ENCODE measurements at regions not wholly inside any gene's neighbourhood (a gene's known extent, or its start where the extent isn't known, plus 50 kb on each side); places are given as distances from the start of the nearest gene placed in this dataset.

- Mint-ChIP-seq H3K36me3 (ENCODE audit: low read depth) (no peaks in the 10 kb centered on the region), H3K27ac (peak overlapping the region; percentile 28), H3K9me3 (peaks cover 12% of the 10 kb centered on the region), H3K4me1 (peaks cover 37% of the 10 kb centered on the region), H3K4me3 (no peak overlapping the region), H3K27me3 (ENCODE audit: insufficient read depth) (no peaks in the 10 kb centered on the region)
- H3K27me3 ChIP-seq (ENCODE audit: control insufficient read depth, insufficient read depth, low read length, poor library complexity, severe bottlenecking), result no peaks in the 10 kb centered on the region
- H3K4me1 ChIP-seq (ENCODE audit: control insufficient read depth, insufficient read depth, low read length), result peaks cover 22% of the 10 kb centered on the region
- 34 to 36% methylated on average over 7 of the region's 7 CpGs for WGBS, 2 experiments (ENCODE audit: insufficient coverage in 1 of 2, insufficient read length in 1 of 2)
- H3K9me3 ChIP-seq (ENCODE audit: control insufficient read depth, low read length), result peaks cover 5% of the 10 kb centered on the region
- H3K4me3 ChIP-seq (ENCODE audit: low read length), result no peak overlapping the region
- no peak for TF ChIP-seq CTCF (conservative IDR thresholded peaks at IDR 0.05)
- H3K36me3 ChIP-seq (ENCODE audit: control insufficient read depth, insufficient read depth, low read length), result no peaks in the 10 kb centered on the region
- H3K9ac ChIP-seq (ENCODE audit: extremely low read depth, low read length, poor library complexity, severe bottlenecking), result no peak overlapping the region
- peak; percentile 83 for DNase-seq
- no peak overlapping the region for H3K27ac ChIP-seq (ENCODE audit: low read depth, low read length)
Measured at GRCh38 chr20:48186915-48187314, 401.6 kb upstream of the SULF2 start.

GRCh38 chr20:48186447-48186846 lies 401.2 kb upstream of the SULF2 start:
- DNase-seq, result no peak
- Mint-ChIP-seq H3K4me1 (peaks cover 32% of the 10 kb centered on the region), H3K9me3 (peaks cover 15% of the 10 kb centered on the region), H3K27me3 (ENCODE audit: insufficient read depth) (no peaks in the 10 kb centered on the region), H3K4me3 (no peak overlapping the region), H3K27ac (peak overlapping the region; percentile 28), H3K36me3 (ENCODE audit: low read depth) (no peaks in the 10 kb centered on the region)
- no peak overlapping the region for H3K9ac ChIP-seq (ENCODE audit: extremely low read depth, low read length, poor library complexity, severe bottlenecking)
- H3K4me1 ChIP-seq (ENCODE audit: control insufficient read depth, insufficient read depth, low read length), result peaks cover 22% of the 10 kb centered on the region
- H3K4me3 ChIP-seq (ENCODE audit: low read length), result no peak overlapping the region
- H3K36me3 ChIP-seq (ENCODE audit: control insufficient read depth, insufficient read depth, low read length), result no peaks in the 10 kb centered on the region
- H3K27ac ChIP-seq (ENCODE audit: low read depth, low read length), result no peak overlapping the region
- no peak for TF ChIP-seq CTCF (conservative IDR thresholded peaks at IDR 0.05)
- WGBS, 2 experiments (ENCODE audit: insufficient coverage in 1 of 2, insufficient read length in 1 of 2), result 84 to 92% methylated on average over 2 of the region's 2 CpGs
- no peaks in the 10 kb centered on the region for H3K27me3 ChIP-seq (ENCODE audit: control insufficient read depth, insufficient read depth, low read length, poor library complexity, severe bottlenecking)
- H3K9me3 ChIP-seq (ENCODE audit: control insufficient read depth, low read length), result peaks cover 7% of the 10 kb centered on the region

- DNase-seq, result no peak
- no peak overlapping the region for H3K4me3 ChIP-seq (ENCODE audit: low read length)
- peaks cover 12% of the 10 kb centered on the region for H3K9me3 ChIP-seq (ENCODE audit: control insufficient read depth, low read length)
- no peak overlapping the region for H3K9ac ChIP-seq (ENCODE audit: extremely low read depth, low read length, poor library complexity, severe bottlenecking)
- no peaks in the 10 kb centered on the region for H3K36me3 ChIP-seq (ENCODE audit: control insufficient read depth, insufficient read depth, low read length)
- no peak overlapping the region for H3K4me3 Mint-ChIP-seq
- TF ChIP-seq CTCF (conservative IDR thresholded peaks at IDR 0.05), result no peak
- H3K4me1 ChIP-seq (ENCODE audit: control insufficient read depth, insufficient read depth, low read length), result peaks cover 5% of the 10 kb centered on the region
- H3K4me1 Mint-ChIP-seq, result peaks cover 15% of the 10 kb centered on the region
- WGBS, 2 experiments (ENCODE audit: insufficient coverage in 1 of 2, insufficient read length in 1 of 2), result 100% methylated on average over 1 of the region's 1 CpG
- H3K9me3 Mint-ChIP-seq, result peaks cover 29% of the 10 kb centered on the region
- H3K27me3 Mint-ChIP-seq (ENCODE audit: insufficient read depth), result no peaks in the 10 kb centered on the region
- H3K27ac Mint-ChIP-seq, result no peak overlapping the region
- H3K36me3 Mint-ChIP-seq (ENCODE audit: low read depth), result no peaks in the 10 kb centered on the region
- no peaks in the 10 kb centered on the region for H3K27me3 ChIP-seq (ENCODE audit: control insufficient read depth, insufficient read depth, low read length, poor library complexity, severe bottlenecking)
- no peak overlapping the region for H3K27ac ChIP-seq (ENCODE audit: low read depth, low read length)
Measured at GRCh38 chr20:48184229-48184628, 398.9 kb upstream of the SULF2 start.
